WERI-Rb-1 (cell line): ENCODE measurements at regions not wholly inside any gene's neighbourhood (a gene's known extent, or its start where the extent isn't known, plus 50 kb on each side); places are given as distances from the start of the nearest gene placed in this dataset.
A peak's percentile ranks its signal among the peaks of the same experiment; 100 is the strongest.

Experiments
- DNase-seq: peaks from one replicate; pipeline ENCODE4 v3.0.0-alpha.2; 2020
- H3K27ac ChIP-seq: fragments of 250-450 bp; sonication (Bioruptor Pico); 2 replicates; pipeline ENCODE4 v1.5.1; 2020; ENCODE audit warnings: mild to moderate bottlenecking, moderate library complexity
- H3K27me3 ChIP-seq: fragments of 250-450 bp; sonication (Bioruptor Pico); 2 replicates; pipeline ENCODE4 v1.5.1; 2021; ENCODE audit warnings: mild to moderate bottlenecking, low read depth, moderate library complexity; ENCODE audit not compliant: insufficient read depth, severe bottlenecking
- H3K36me3 ChIP-seq: fragments of 250-450 bp; sonication (Bioruptor Pico); 2 replicates; pipeline ENCODE4 v1.5.1; 2020; ENCODE audit warnings: mild to moderate bottlenecking, moderate library complexity
- H3K4me3 ChIP-seq: 2 replicates; pipeline ENCODE4 v1.5.1; 2011; ENCODE audit warnings: low read depth, mild to moderate bottlenecking, control low read depth, low read length
- H3K9me3 ChIP-seq: fragments of 250-450 bp; sonication (Bioruptor Pico); 2 replicates; pipeline ENCODE4 v1.5.1; 2021; ENCODE audit warnings: mild to moderate bottlenecking, moderate library complexity; ENCODE audit not compliant: severe bottlenecking
- TF ChIP-seq, protein P1 (sequence below): IDR thresholded peaks from 2 replicates; pipeline ENCODE4 v1.5.1; 2011; ENCODE audit warnings: low read depth, mild to moderate bottlenecking, control low read depth, inconsistent platforms, low read length

DNA sequence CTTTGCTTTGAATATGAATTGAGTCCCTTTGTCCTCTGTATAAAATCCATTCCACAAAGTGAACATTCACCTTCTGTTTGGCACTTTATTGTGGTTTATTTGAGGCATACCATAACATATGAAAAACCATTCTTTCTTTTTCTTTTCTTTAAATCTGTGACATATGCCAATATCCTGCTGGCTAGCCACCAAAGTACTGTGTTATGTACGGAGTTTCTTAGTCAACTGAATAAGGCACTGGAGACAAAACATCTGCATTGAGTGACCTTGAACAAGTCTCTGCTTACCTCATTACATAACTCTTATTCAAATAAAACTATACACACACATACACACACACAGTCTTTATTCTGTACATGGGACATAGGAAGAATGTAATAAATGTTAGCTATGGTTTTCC, 872.8 kb downstream of the C4orf33 start:
- Histone ChIP-seq H3K9me3 (peaks cover 3% of the 10 kb centered on the region), H3K27me3 (no peaks in the 10 kb centered on the region), H3K27ac (no peak overlapping the region), H3K4me3 (no peak overlapping the region), H3K36me3 (no peaks in the 10 kb centered on the region)
- no peak for DNase-seq
- TF ChIP-seq, protein P1, sequence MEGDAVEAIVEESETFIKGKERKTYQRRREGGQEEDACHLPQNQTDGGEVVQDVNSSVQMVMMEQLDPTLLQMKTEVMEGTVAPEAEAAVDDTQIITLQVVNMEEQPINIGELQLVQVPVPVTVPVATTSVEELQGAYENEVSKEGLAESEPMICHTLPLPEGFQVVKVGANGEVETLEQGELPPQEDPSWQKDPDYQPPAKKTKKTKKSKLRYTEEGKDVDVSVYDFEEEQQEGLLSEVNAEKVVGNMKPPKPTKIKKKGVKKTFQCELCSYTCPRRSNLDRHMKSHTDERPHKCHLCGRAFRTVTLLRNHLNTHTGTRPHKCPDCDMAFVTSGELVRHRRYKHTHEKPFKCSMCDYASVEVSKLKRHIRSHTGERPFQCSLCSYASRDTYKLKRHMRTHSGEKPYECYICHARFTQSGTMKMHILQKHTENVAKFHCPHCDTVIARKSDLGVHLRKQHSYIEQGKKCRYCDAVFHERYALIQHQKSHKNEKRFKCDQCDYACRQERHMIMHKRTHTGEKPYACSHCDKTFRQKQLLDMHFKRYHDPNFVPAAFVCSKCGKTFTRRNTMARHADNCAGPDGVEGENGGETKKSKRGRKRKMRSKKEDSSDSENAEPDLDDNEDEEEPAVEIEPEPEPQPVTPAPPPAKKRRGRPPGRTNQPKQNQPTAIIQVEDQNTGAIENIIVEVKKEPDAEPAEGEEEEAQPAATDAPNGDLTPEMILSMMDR = no peak

DNA sequence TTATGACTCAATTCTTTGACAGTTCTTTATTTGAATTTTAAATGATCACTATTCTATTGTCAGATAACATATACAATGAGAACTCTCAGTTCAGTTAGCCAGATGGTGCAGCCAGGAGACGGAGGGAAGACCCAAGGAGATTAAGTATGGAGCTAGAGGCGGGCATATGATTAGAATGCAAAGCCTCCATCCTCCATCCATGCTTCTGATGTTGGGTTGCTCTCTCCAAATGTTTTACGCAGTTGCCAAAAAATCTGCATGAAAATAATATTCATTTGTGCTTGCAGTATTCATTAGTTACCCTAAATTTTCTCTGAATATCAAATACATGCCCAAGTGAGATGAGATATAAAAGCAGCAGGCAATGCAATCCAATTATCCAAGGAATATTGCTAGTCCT, 874.8 kb downstream of the C4orf33 start:
- DNase-seq = peak; percentile 35
- no peaks in the 10 kb centered on the region for H3K9me3 ChIP-seq
- TF ChIP-seq, protein P1 = no peak

DNA sequence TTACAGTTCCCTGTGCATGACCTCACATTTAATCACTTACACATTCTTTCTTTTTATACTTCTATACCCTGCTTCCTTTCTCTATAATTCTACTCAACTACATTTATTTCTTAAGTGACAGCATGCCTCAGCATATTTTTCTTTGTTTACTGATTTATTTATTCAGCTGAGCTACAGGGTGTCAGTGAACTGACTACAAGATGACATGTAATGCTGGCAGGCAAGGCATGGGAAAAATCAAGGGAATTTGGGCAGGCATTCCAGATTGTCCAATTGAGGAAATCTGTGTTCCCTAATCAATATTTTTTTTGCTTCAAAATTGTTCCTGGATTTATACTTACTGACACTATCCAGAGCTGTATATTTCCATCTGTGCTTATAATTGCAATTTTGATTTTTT, 875.5 kb downstream of the C4orf33 start:
- Histone ChIP-seq H3K9me3 (no peaks in the 10 kb centered on the region), H3K4me3 (no peak overlapping the region), H3K36me3 (no peaks in the 10 kb centered on the region), H3K27ac (no peak overlapping the region), H3K27me3 (no peaks in the 10 kb centered on the region)
- TF ChIP-seq, protein P1 = no peak
- no peak for DNase-seq

More for the DNA sequence above, 874.8 kb downstream of the C4orf33 start:
- no peak overlapping the region for H3K27ac ChIP-seq
- H3K27me3 ChIP-seq = no peaks in the 10 kb centered on the region
- no peak overlapping the region for H3K4me3 ChIP-seq
- H3K36me3 ChIP-seq = no peaks in the 10 kb centered on the region

DNA sequence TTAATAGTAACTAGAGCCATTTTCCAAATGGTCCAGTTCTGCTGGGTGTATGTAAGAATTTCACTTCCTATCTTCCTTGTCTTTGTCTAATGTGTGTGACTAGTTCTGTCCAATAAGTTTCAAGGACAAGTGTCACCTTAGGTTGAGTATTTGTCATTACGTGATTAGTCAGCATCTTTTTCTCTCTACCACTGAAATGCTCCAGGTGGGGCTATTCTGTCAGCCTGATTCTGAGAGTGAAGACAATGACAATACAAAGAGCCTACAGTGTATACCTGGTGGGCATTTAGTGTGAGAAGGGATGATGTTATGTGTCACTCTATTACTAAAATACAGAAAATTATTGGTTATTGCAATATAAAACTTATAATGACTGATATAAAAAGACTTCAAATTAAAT, 876.3 kb downstream of the C4orf33 start:
- Histone ChIP-seq H3K27ac (no peak overlapping the region), H3K4me3 (no peak overlapping the region), H3K36me3 (no peaks in the 10 kb centered on the region), H3K9me3 (no peaks in the 10 kb centered on the region), H3K27me3 (no peaks in the 10 kb centered on the region)
- peak; percentile 10 for DNase-seq
- TF ChIP-seq, protein P1 = 0 out of 2 replicates have a peak, but pooled peaks have one; percentile 35

DNA sequence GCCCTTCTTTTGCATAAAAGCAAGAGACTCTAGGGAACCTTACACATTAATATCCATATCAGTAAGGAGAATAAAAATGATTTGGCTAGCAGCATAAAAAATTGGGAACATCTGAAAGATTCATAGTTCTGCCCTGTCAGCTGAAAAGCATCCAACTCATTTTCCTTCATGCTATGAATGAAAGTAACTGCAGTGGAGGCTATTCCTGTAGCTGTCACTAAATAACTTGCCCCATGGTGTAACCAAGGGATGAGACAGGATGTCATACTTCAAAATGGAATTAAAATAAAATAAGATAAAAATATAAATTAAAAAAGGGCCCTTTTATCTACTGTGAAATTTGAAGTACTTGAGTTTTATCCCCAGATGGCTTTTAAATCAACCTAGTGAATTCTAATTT, 878.8 kb downstream of the C4orf33 start:
- Histone ChIP-seq H3K9me3 (no peaks in the 10 kb centered on the region), H3K36me3 (no peaks in the 10 kb centered on the region), H3K27ac (no peak overlapping the region), H3K4me3 (no peak overlapping the region), H3K27me3 (no peaks in the 10 kb centered on the region)
- TF ChIP-seq, protein P1 = no peak
- DNase-seq = no peak

DNA sequence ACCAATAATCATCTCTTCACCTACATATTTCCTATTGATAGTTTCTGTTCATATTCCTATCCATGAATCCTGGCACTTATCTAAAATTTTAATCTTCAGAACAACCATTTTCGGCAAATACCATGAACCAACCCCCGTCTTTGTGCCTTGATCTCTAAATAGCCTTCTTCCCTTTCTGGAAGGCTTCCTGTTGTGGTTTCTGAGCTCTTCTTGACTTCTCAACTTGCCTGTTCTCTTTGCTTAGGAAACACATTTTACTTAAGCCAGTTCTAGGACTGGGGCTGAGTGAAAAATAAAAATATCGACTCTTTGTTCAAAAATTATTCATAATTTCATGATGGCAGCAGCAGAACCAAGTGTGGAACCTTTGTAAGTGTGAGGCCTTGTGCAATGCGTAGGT, 882.4 kb downstream of the C4orf33 start:
- DNase-seq = no peak
- no peaks in the 10 kb centered on the region for H3K27me3 ChIP-seq
- H3K36me3 ChIP-seq = no peaks in the 10 kb centered on the region

More for the DNA sequence above, 882.4 kb downstream of the C4orf33 start:
- H3K27ac ChIP-seq = no peak overlapping the region
- H3K4me3 ChIP-seq = no peak overlapping the region
- no peaks in the 10 kb centered on the region for H3K9me3 ChIP-seq
- TF ChIP-seq, protein P1 = no peak
